Skeletal muscle tissue (tissue), 3 donors: ENCODE measurements at regions not wholly inside any gene's neighbourhood (a gene's known extent, or its start where the extent isn't known, plus 50 kb on each side); places are given as distances from the start of the nearest gene placed in this dataset.
"Not testable (repeated sequence)": the region's sequence is repeated elsewhere in the genome, so short reads cannot be mapped to it uniquely, and the experiment has no call there.

Source experiments
- H3K27ac ChIP-seq: one replicate; pipeline ENCODE4 v1.7.0; 2013; ENCODE audit warnings: mild to moderate bottlenecking, low read depth, low read length, inconsistent platforms
- H3K27me3 ChIP-seq, 3 donors: one replicate each; pipeline ENCODE4 v1.7.0; 2013; ENCODE audit warnings: low read length in 3 of 3; ENCODE audit not compliant: control insufficient read depth in 3 of 3, insufficient read depth in 3 of 3
- H3K36me3 ChIP-seq, 3 donors: one replicate each; pipeline ENCODE4 v1.7.0; 2013; ENCODE audit warnings: low read length in 3 of 3; ENCODE audit not compliant: control insufficient read depth in 3 of 3, insufficient read depth in 3 of 3
- H3K4me1 ChIP-seq, 3 donors: one replicate each; pipeline ENCODE4 v1.7.0; 2013; ENCODE audit warnings: low read length in 3 of 3, mild to moderate bottlenecking in 3 of 3; ENCODE audit not compliant: control insufficient read depth in 3 of 3, insufficient read depth in 3 of 3
- H3K4me3 ChIP-seq, 3 donors: one replicate each; pipeline ENCODE4 v1.7.0; 2013; ENCODE audit warnings: low read length in 3 of 3
- H3K9ac ChIP-seq, 3 donors: one replicate each; pipeline ENCODE4 v1.7.0; 2013; ENCODE audit warnings: low read length in 3 of 3, mild to moderate bottlenecking in 3 of 3, moderate library complexity in 2 of 3, low read depth in 1 of 3
- H3K9me3 ChIP-seq, 3 donors: one replicate each; pipeline ENCODE4 v1.7.0; 2013; ENCODE audit warnings: low read length in 3 of 3; ENCODE audit not compliant: control insufficient read depth in 3 of 3
- donor health status: Osteomylitis.

- H3K9me3 ChIP-seq = no peaks in the 10 kb centered on the region
- no peaks in the 10 kb centered on the region for H3K27me3 ChIP-seq
- no peaks in the 10 kb centered on the region for H3K4me1 ChIP-seq
- no peak overlapping the region for H3K4me3 ChIP-seq
- H3K36me3 ChIP-seq = no peaks in the 10 kb centered on the region
- H3K9ac ChIP-seq = no peak overlapping the region
- no peak overlapping the region for H3K27ac ChIP-seq
Measured at GRCh38 chr12:87608321-87608720, 420.9 kb downstream of the C12orf50 start.

- H3K4me1 ChIP-seq = no peaks in the 10 kb centered on the region
- no peaks in the 10 kb centered on the region for H3K27me3 ChIP-seq
- no peak overlapping the region for H3K27ac ChIP-seq
- H3K9me3 ChIP-seq = no peaks in the 10 kb centered on the region
- H3K9ac ChIP-seq = no peak overlapping the region
- H3K4me3 ChIP-seq = no peak overlapping the region
- H3K36me3 ChIP-seq = no peaks in the 10 kb centered on the region
Measured at GRCh38 chr12:87603727-87604126, 425.5 kb downstream of the C12orf50 start.

- no peaks in the 10 kb centered on the region for H3K27me3 ChIP-seq
- no peaks in the 10 kb centered on the region for H3K9me3 ChIP-seq
- no peak overlapping the region for H3K27ac ChIP-seq
- H3K4me1 ChIP-seq = no peaks in the 10 kb centered on the region
- no peaks in the 10 kb centered on the region for H3K36me3 ChIP-seq
- no peak overlapping the region for H3K4me3 ChIP-seq
- no peak overlapping the region for H3K9ac ChIP-seq
Measured at GRCh38 chr12:87599459-87599858, 429.7 kb downstream of the C12orf50 start.

GRCh38 chr12:87597114-87597513 lies 432.1 kb downstream of the C12orf50 start:
- Histone ChIP-seq H3K4me3 (no peak overlapping the region), H3K36me3 (no peaks in the 10 kb centered on the region), H3K27ac (no peak overlapping the region), H3K9me3 (no peaks in the 10 kb centered on the region), H3K27me3 (no peaks in the 10 kb centered on the region), H3K9ac (no peak overlapping the region), H3K4me1 (no peaks in the 10 kb centered on the region)

- H3K36me3 ChIP-seq = no peaks in the 10 kb centered on the region
- H3K4me3 ChIP-seq = no peak overlapping the region
- no peak overlapping the region for H3K9ac ChIP-seq
- no peak overlapping the region for H3K27ac ChIP-seq
- no peaks in the 10 kb centered on the region for H3K4me1 ChIP-seq
- no peaks in the 10 kb centered on the region for H3K9me3 ChIP-seq
- no peaks in the 10 kb centered on the region for H3K27me3 ChIP-seq
Measured at GRCh38 chr12:87596636-87597035, 432.6 kb downstream of the C12orf50 start.

- H3K9me3 ChIP-seq = no peaks in the 10 kb centered on the region
Measured at GRCh38 chr12:87596134-87596533, 433.1 kb downstream of the C12orf50 start.

GRCh38 chr12:87585882-87586557 lies 443.2 kb downstream of the C12orf50 start:
- Histone ChIP-seq H3K9me3 (no peaks in the 10 kb centered on the region), H3K27ac (no peak overlapping the region), H3K9ac (no peak overlapping the region), H3K4me3 (no peak overlapping the region), H3K36me3 (no peaks in the 10 kb centered on the region), H3K27me3 (no peaks in the 10 kb centered on the region), H3K4me1 (no peaks in the 10 kb centered on the region)

More at GRCh38 chr12:87596134-87596533, 433.1 kb downstream of the C12orf50 start:
- H3K27ac ChIP-seq = no peak overlapping the region
- no peak overlapping the region for H3K4me3 ChIP-seq
- H3K4me1 ChIP-seq = no peaks in the 10 kb centered on the region
- H3K9ac ChIP-seq = no peak overlapping the region
- H3K27me3 ChIP-seq = no peaks in the 10 kb centered on the region
- no peaks in the 10 kb centered on the region for H3K36me3 ChIP-seq

- not testable (repeated sequence) for H3K27me3 ChIP-seq, H3K36me3 ChIP-seq, H3K9ac ChIP-seq, H3K4me1 ChIP-seq, H3K4me3 ChIP-seq, H3K27ac ChIP-seq, H3K9me3 ChIP-seq
Measured at GRCh38 chr12:87579091-87579490, 450.1 kb downstream of the C12orf50 start.

- Histone ChIP-seq H3K4me1 (no peaks in the 10 kb centered on the region), H3K27me3 (no peaks in the 10 kb centered on the region), H3K36me3 (no peaks in the 10 kb centered on the region), H3K4me3 (no peak overlapping the region), H3K27ac (no peak overlapping the region), H3K9ac (no peak overlapping the region), H3K9me3 (no peaks in the 10 kb centered on the region)
Measured at GRCh38 chr12:87575906-87576305, 453.3 kb downstream of the C12orf50 start.

- not testable (repeated sequence) for H3K27me3 ChIP-seq, H3K9me3 ChIP-seq, H3K4me1 ChIP-seq, H3K36me3 ChIP-seq, H3K9ac ChIP-seq, H3K27ac ChIP-seq, H3K4me3 ChIP-seq
Measured at GRCh38 chr12:87566918-87567317, 462.3 kb downstream of the C12orf50 start.
